ENCODE measurements at regions not wholly inside any gene's neighbourhood (a gene's known extent, or its start where the extent isn't known, plus 50 kb on each side); places are given as distances from the start of the nearest gene placed in this dataset.

- TF ChIP-seq, protein P1, sequence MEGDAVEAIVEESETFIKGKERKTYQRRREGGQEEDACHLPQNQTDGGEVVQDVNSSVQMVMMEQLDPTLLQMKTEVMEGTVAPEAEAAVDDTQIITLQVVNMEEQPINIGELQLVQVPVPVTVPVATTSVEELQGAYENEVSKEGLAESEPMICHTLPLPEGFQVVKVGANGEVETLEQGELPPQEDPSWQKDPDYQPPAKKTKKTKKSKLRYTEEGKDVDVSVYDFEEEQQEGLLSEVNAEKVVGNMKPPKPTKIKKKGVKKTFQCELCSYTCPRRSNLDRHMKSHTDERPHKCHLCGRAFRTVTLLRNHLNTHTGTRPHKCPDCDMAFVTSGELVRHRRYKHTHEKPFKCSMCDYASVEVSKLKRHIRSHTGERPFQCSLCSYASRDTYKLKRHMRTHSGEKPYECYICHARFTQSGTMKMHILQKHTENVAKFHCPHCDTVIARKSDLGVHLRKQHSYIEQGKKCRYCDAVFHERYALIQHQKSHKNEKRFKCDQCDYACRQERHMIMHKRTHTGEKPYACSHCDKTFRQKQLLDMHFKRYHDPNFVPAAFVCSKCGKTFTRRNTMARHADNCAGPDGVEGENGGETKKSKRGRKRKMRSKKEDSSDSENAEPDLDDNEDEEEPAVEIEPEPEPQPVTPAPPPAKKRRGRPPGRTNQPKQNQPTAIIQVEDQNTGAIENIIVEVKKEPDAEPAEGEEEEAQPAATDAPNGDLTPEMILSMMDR (IDR thresholded peaks at IDR 0.05; ENCODE audit: insufficient read depth, low read depth, low read length) = no peak
- no peak for TF ChIP-seq EZH2 (IDR thresholded peaks at IDR 0.05; ENCODE audit: insufficient read depth, low read length)
These were observed 179.3 kb downstream of the GALC start for GRCh38 chr14:87813686-87814085.
